IPS DF 6.9 (cell line): ENCODE measurements at regions not wholly inside any gene's neighbourhood (a gene's known extent, or its start where the extent isn't known, plus 50 kb on each side); places are given as distances from the start of the nearest gene placed in this dataset.
"Not testable (repeated sequence)": the region's sequence is repeated elsewhere in the genome, so short reads cannot be mapped to it uniquely, and the experiment has no call there.

Experiments used
- DNase-seq: peaks from one replicate; pipeline ENCODE4 v3.0.0-alpha.2; 2013; ENCODE audit warnings: low read depth, low spot score
- H3K27ac ChIP-seq: one replicate; pipeline ENCODE4 v1.5.1; 2013; ENCODE audit warnings: low read length, control low read depth
- H3K27me3 ChIP-seq: 2 replicates; pipeline ENCODE4 v1.6.1; 2013; ENCODE audit warnings: mild to moderate bottlenecking, low read length; ENCODE audit not compliant: control insufficient read depth, insufficient read depth
- H3K36me3 ChIP-seq: 2 replicates; pipeline ENCODE4 v1.6.1; 2013; ENCODE audit warnings: low read length; ENCODE audit not compliant: control insufficient read depth, insufficient read depth
- H3K4me1 ChIP-seq: 2 replicates; pipeline ENCODE4 v1.6.1; 2013; ENCODE audit warnings: low read length; ENCODE audit not compliant: control insufficient read depth, insufficient read depth
- H3K4me3 ChIP-seq: 2 replicates; pipeline ENCODE4 v1.5.1; 2013; ENCODE audit warnings: mild to moderate bottlenecking, low read length
- H3K9me3 ChIP-seq: 2 replicates; pipeline ENCODE4 v1.6.1; 2013; ENCODE audit warnings: low read length, inconsistent platforms; ENCODE audit not compliant: control insufficient read depth, insufficient read depth
- WGBS: extraction: QIAGEN DNeasy Blood & Tissue Kit; methylation state at CpG from one replicate; pipeline ENCODE4 v1.1.7; 2013; ENCODE audit warnings: mixed read lengths, missing lambda C conversion rate; ENCODE audit not compliant: insufficient read length, insufficient coverage; 5-methylcytosine and 5-hydroxymethylcytosine counted together

DNA sequence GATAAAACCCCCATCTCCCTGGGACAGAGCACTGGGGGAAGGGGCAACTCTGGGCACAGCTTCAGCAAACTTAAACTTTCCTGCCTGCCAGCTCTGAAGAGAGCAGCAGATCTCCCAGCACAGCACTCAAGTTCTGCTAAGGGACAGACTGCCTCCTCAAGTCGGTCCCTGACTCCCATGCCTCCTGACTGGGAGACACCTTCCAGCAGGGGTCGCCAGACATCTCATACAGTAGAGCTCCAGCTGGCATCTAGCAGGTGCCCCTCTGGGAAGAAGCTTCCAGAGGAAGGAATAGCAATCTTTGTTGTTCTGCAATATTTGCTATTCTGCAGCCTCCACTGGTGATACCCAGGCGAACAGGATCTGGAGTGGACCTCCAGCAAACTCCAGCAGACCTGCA is 194.7 kb downstream of the RFPL4B start:
- not testable (repeated sequence) for H3K9me3 ChIP-seq, H3K4me3 ChIP-seq, H3K27ac ChIP-seq, H3K27me3 ChIP-seq, DNase-seq, H3K4me1 ChIP-seq, H3K36me3 ChIP-seq
- no CpG with 5 or more reads among the region's 3 CpGs for WGBS

DNA sequence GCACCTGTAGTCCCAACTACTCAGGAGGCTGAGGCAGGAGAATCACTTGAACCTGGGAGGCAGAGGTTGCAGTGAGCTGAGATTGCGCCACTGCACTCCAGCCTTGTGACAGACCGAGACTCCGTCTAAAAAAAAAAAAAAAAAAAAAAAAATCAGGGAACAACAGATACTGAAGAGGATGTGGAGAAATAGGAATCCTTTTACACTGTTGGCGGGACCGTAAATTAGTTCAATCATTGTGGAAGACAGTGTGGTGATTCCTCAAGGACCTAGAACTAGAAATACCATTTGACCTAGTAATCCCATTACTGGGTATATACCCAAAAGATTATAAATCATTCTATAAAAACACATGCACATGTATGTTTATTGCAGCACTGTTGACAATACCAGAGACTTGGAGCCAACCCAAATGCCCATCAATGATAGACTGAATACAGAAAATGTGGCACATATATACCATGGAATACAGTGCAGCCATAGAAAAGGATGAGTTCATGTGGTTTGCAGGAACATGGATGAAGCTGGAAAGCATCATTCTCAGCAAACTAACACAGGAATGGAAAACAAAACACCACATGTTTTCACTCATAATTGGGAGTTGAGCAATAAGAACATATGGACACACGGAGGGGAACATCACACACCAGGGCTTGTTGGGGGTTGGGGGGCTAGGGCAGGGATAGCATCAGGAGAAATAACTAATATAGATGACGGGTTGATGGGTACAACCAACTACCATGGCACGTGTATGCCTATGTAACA is 200.4 kb downstream of the RFPL4B start:
- not testable (repeated sequence) for H3K4me3 ChIP-seq, H3K27ac ChIP-seq, H3K4me1 ChIP-seq, DNase-seq, H3K9me3 ChIP-seq, H3K27me3 ChIP-seq, H3K36me3 ChIP-seq
- WGBS = no CpG with 5 or more reads among the region's 8 CpGs

DNA sequence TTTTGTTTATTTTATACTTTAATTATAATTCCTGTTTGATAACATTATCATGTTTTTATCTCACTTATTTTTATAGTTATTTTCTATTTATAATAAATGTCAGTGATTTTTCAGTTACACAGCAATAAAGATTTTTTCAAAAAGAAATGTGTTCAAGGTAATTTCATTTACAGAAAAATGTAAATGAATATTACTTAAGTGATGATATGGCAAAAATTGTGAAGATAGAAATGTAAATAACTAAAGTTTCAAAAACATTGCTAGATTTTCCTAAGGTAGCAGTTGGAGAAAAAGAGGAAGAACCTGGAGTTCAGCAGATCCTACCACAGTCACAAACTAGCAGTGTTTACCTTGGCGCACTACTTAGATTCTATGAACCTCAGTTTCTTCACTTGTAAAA is 202.6 kb downstream of the RFPL4B start:
- Histone ChIP-seq H3K9me3 (no peaks in the 10 kb centered on the region), H3K4me3 (no peak overlapping the region), H3K27me3 (no peaks in the 10 kb centered on the region), H3K27ac (no peak overlapping the region), H3K36me3 (no peaks in the 10 kb centered on the region), H3K4me1 (no peaks in the 10 kb centered on the region)
- DNase-seq = no peak
- WGBS = no CpG with 5 or more reads among the region's 1 CpG

DNA sequence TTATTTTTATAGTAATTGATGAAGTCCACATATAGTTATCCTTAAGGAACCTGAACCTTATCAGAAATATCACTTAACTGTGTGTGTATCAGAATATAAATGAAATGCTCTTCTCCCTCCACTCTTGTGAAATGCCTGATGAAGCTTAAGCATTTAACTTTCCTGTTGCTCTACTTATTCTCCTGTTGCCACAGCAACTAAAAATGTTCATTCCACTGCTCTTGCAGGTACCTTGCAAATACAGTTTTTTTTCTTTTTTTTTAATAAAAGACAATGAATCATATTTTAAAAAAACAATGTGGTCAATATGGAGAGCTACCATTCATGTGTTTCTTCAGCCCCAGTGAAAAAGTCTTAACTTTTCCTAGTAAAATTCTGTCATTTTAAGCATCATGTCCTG is 210.3 kb downstream of the RFPL4B start:
- no peaks in the 10 kb centered on the region for H3K4me1 ChIP-seq
- no peak overlapping the region for H3K4me3 ChIP-seq
- DNase-seq = no peak
- no peaks in the 10 kb centered on the region for H3K27me3 ChIP-seq
- no peaks in the 10 kb centered on the region for H3K36me3 ChIP-seq
- no peaks in the 10 kb centered on the region for H3K9me3 ChIP-seq
- H3K27ac ChIP-seq = no peak overlapping the region

DNA sequence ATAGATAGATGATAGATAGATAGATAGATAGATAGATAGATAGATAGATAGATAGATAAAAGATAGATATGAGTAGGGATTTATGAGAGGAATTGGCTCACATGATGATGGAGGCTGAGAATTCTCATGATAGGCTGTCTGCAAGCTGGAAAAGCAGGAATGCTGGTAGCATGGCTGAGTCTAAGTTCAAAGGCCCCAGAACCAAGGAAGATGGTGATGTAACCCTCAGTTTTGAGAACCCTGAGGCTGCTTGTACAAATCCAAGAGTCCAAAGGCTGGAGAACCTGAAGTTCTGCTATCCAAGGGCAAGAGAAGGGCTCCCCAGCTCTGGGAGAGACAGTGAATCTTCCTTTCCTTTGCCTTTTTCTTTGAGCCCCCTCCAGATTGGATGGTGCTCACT is 210.8 kb downstream of the RFPL4B start:
- no peak for DNase-seq
- Histone ChIP-seq H3K9me3 (no peaks in the 10 kb centered on the region), H3K4me3 (no peak overlapping the region), H3K27me3 (no peaks in the 10 kb centered on the region), H3K27ac (no peak overlapping the region), H3K4me1 (no peaks in the 10 kb centered on the region), H3K36me3 (no peaks in the 10 kb centered on the region)

DNA sequence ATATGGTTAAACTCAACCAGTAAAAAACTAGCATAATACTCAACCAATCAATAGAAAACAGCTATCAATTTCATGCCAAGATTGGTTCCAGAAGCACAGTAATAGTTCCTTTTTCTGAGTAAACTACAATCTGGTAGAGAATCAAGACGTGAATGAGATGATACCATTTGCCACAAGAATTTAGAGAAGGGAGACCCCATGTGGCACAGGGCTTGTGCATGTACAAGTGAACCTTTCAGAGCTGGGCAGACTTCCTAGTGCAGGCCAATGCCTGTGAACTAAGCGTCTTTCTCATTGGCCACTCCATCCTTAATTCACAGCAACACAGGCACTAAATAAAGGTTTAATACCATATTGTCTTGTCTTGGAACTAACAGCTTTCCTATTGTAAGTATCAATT is 213.5 kb downstream of the RFPL4B start:
- no CpG with 5 or more reads among the region's 2 CpGs for WGBS
- H3K27me3 ChIP-seq = no peaks in the 10 kb centered on the region
- no peaks in the 10 kb centered on the region for H3K36me3 ChIP-seq
- no peak overlapping the region for H3K4me3 ChIP-seq
- H3K4me1 ChIP-seq = no peaks in the 10 kb centered on the region
- no peak overlapping the region for H3K27ac ChIP-seq
- no peaks in the 10 kb centered on the region for H3K9me3 ChIP-seq
- DNase-seq = no peak

DNA sequence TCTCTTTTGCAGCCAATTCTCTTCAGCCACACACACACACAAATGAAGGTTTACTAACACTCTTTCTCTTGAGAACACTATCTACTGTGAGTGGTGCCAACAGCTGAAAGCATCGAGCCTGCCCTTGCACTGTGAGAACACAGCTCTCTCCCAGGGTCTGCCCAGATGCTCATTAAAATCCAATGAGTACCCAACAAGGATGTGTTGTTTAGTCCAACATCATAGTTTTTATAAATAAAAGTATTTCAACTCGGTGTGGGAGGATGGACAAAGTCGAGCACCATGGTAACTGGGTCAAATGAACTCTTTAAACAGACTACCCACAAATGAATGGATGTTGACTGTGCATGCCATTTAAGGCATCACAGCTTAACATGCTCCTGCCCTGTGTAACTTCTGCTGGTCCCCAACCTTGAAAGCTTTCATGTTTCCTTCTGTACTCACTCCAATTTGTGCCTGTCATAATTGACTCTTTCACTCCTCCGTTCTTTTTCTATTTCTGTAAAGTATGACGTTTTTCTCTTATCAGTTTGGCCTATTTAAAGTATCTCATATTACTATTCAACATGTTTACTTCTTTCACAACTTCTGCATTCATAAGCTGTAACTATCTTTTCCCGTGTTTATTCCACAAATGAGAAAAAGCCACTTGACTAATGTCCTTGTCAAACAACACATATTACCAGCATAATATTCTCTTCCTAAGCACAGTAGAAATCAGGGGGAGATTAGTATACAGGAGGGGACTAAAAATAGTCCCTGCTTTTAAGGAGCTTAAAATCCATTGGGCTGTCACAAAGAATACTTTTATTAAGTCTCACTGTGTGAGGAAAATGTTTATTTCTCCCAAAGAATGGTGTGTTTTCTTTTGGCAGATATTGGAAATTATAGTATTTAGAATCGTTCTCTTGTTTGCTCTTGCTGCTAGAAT is 215.4 kb downstream of the RFPL4B start:
- Histone ChIP-seq H3K27ac (no peak overlapping the region), H3K27me3 (no peaks in the 10 kb centered on the region), H3K9me3 (no peaks in the 10 kb centered on the region), H3K4me3 (no peak overlapping the region), H3K36me3 (no peaks in the 10 kb centered on the region), H3K4me1 (no peaks in the 10 kb centered on the region)
- no peak for DNase-seq
- no CpG with 5 or more reads among the region's 7 CpGs for WGBS

DNA sequence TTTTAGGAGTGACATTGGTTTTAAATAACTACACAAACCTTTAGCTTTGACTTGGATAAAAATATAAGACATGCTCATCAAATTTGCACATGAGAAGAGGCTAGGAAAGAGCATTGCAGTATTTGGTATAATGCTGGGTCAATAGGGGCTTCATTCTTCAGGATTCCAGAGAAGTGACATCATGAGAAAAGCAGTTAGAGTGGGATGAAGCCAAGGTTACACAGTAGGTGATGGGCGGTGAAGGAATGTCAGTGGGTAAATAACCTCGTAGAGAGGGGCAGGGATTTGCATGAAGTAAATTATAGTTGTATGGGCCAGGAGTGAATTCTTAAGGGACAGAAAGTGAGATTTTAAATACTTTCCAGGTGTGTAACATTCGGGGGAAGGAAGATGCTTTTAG is 216.2 kb downstream of the RFPL4B start:
- peak; percentile 27 for DNase-seq
- Histone ChIP-seq H3K27ac (no peak overlapping the region), H3K27me3 (no peaks in the 10 kb centered on the region), H3K4me1 (no peaks in the 10 kb centered on the region), H3K4me3 (no peak overlapping the region), H3K36me3 (no peaks in the 10 kb centered on the region), H3K9me3 (no peaks in the 10 kb centered on the region)
- WGBS = no CpG with 5 or more reads among the region's 3 CpGs

DNA sequence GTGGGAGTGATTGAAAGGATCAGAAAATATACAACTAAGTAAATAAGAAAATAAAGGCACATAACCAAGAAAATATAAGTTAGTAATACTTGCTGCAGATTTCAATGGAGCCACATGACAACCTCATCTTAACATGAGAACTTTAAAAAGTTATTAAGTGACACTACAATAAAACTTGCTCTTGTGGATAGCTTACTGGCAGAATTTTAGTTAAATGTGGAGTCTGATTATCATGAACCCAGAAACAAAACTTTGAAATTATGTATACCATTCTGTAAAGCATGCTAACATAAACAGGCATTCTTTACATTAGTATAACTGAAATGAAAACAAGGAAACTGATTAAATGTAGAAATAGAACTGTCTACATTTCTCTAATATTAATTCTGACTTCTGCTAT is 220.9 kb downstream of the RFPL4B start:
- H3K4me1 ChIP-seq = no peaks in the 10 kb centered on the region
- no peak for DNase-seq
- H3K27ac ChIP-seq = no peak overlapping the region
- no peaks in the 10 kb centered on the region for H3K9me3 ChIP-seq
- no peaks in the 10 kb centered on the region for H3K27me3 ChIP-seq
- no peak overlapping the region for H3K4me3 ChIP-seq
- H3K36me3 ChIP-seq = no peaks in the 10 kb centered on the region

DNA sequence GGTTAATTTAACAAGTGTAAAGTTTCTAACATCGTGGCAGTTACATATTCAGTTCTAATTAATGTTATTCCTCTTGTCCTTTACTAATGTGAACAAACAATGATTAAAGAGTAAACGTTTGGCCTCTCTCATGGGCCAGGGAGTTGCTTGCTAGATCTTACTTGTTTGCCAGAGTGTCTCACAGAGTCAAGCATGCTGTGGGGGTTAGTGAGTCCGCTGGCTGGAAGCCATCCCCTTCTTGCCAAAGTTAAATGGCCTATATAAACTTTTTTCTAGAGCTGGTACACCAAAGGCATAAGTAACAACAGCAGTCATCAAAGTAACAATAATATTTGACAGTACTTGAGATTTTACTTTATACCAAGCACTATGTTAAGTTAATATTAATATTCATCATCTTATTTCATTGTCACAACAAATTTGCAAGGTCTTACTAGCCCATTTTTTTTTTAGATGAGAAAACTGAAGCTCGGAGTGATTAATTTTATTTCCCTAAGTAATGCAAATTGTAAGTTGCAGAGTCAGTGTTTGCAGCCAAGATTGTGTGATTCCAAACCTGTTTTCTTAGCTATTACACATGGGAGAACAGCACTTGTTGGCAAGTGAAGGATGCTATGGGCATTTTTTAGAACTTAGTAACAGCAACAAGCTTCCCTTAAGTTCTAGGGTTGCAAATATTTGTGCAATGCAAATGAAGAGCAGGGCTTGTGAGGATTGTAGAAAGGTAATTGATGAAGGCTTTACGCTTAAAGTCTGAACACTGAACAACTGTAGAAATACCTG is 224.5 kb downstream of the RFPL4B start:
- no peak for DNase-seq
- no peaks in the 10 kb centered on the region for H3K36me3 ChIP-seq
- no peak overlapping the region for H3K4me3 ChIP-seq
- no peaks in the 10 kb centered on the region for H3K9me3 ChIP-seq
- WGBS = no CpG with 5 or more reads among the region's 5 CpGs
- no peak overlapping the region for H3K27ac ChIP-seq
- no peaks in the 10 kb centered on the region for H3K4me1 ChIP-seq
- no peaks in the 10 kb centered on the region for H3K27me3 ChIP-seq
